LoVo (cell line): ENCODE measurements at regions not wholly inside any gene's neighbourhood (a gene's known extent, or its start where the extent isn't known, plus 50 kb on each side); places are given as distances from the start of the nearest gene placed in this dataset.

Experiments used
- DNase-seq: peaks from one replicate; pipeline ENCODE4 v3.0.0-alpha.2; 2016; ENCODE audit warnings: low spot score

- DNase-seq: no peak
These were observed 375.3 kb downstream of the ADRA2A start for GRCh38 chr10:111452153-111452552.

GRCh38 chr10:111455776-111456426, 379.1 kb downstream of the ADRA2A start:
- no peak for DNase-seq

- DNase-seq: no peak
These were observed 381.4 kb downstream of the ADRA2A start for GRCh38 chr10:111458256-111458655.

GRCh38 chr10:111459967-111460366, 383.1 kb downstream of the ADRA2A start:
- DNase-seq: no peak

- no peak for DNase-seq
These were observed 395.6 kb downstream of the ADRA2A start for GRCh38 chr10:111472445-111472844.

GRCh38 chr10:111473361-111473760, 396.5 kb downstream of the ADRA2A start:
- no peak for DNase-seq

GRCh38 chr10:111474786-111475185, 398.0 kb downstream of the ADRA2A start:
- DNase-seq: no peak

GRCh38 chr10:111475720-111476119, 398.9 kb downstream of the ADRA2A start:
- DNase-seq: no peak

- no peak for DNase-seq
These were observed 401.8 kb downstream of the ADRA2A start for GRCh38 chr10:111478651-111479050.

- no peak for DNase-seq
These were observed 403.1 kb downstream of the ADRA2A start for GRCh38 chr10:111479966-111480365.

- DNase-seq: no peak
These were observed 404.5 kb downstream of the ADRA2A start for GRCh38 chr10:111481261-111481826.

- no peak for DNase-seq
These were observed 405.0 kb downstream of the ADRA2A start for GRCh38 chr10:111481866-111482265.

- no peak for DNase-seq
These were observed 405.9 kb downstream of the ADRA2A start for GRCh38 chr10:111482621-111483216.

- no peak for DNase-seq
These were observed 408.9 kb downstream of the ADRA2A start for GRCh38 chr10:111485767-111486166.

GRCh38 chr10:111486346-111486745, 409.5 kb downstream of the ADRA2A start:
- DNase-seq: no peak

GRCh38 chr10:111488668-111489067, 411.8 kb downstream of the ADRA2A start:
- no peak for DNase-seq

- no peak for DNase-seq
These were observed 414.3 kb downstream of the ADRA2A start for GRCh38 chr10:111491154-111491553.

- no peak for DNase-seq
These were observed 416.3 kb downstream of the ADRA2A start for GRCh38 chr10:111493024-111493625.

GRCh38 chr10:111498560-111498959, 421.7 kb downstream of the ADRA2A start:
- no peak for DNase-seq

- no peak for DNase-seq
These were observed 427.5 kb downstream of the ADRA2A start for GRCh38 chr10:111504376-111504775.

GRCh38 chr10:111506266-111507034, 429.6 kb downstream of the ADRA2A start:
- no peak for DNase-seq

GRCh38 chr10:111511751-111512150, 434.9 kb downstream of the ADRA2A start:
- no peak for DNase-seq

GRCh38 chr10:111515264-111515663, 438.4 kb downstream of the ADRA2A start:
- no peak for DNase-seq
